Activated CD8-positive, alpha-beta memory T cell treated with anti-CD3 and anti-CD28 coated beads for 1 hour (primary cell): ENCODE measurements at regions not wholly inside any gene's neighbourhood (a gene's known extent, or its start where the extent isn't known, plus 50 kb on each side); places are given as distances from the start of the nearest gene placed in this dataset.
A peak's percentile ranks its signal among the peaks of the same experiment; 100 is the strongest.
"Not testable (repeated sequence)": the region's sequence is repeated elsewhere in the genome, so short reads cannot be mapped to it uniquely, and the experiment has no call there.

Experiments
- DNase-seq, 2 donors: peaks; one replicate each; pipeline ENCODE4 v3.0.0-alpha.2; 2020; ENCODE audit warnings: low read depth in 1 of 2; ENCODE audit errors: extremely low read depth in 1 of 2

GRCh38 chr6:26173836-26174145, 86.6 kb downstream of the HFE start:
- DNase-seq, result no peak

GRCh38 chr6:26175033-26175427, 87.8 kb downstream of the HFE start:
- no peak for DNase-seq

GRCh38 chr6:26175428-26176181, 88.4 kb downstream of the HFE start:
- DNase-seq, result no peak

- no peak for DNase-seq
Observed at GRCh38 chr6:26179675-26180074, 92.4 kb downstream of the HFE start.

- no peak for DNase-seq
Observed at GRCh38 chr6:26180346-26180745, 93.1 kb downstream of the HFE start.

GRCh38 chr6:26183237-26183580, 96.0 kb downstream of the HFE start:
- no peak for DNase-seq

- no peak for DNase-seq
Observed at GRCh38 chr6:26183581-26184366, 96.5 kb downstream of the HFE start.

- DNase-seq, result no peak
Observed at GRCh38 chr6:26184367-26184891, 97.2 kb downstream of the HFE start.

GRCh38 chr6:26185004-26185403, 97.8 kb downstream of the HFE start:
- no peak for DNase-seq

- DNase-seq, result no peak
Observed at GRCh38 chr6:26185802-26186201, 98.6 kb downstream of the HFE start.

GRCh38 chr6:26186652-26187051, 99.4 kb downstream of the HFE start:
- DNase-seq, result no peak

GRCh38 chr6:26187292-26187691, 100.1 kb downstream of the HFE start:
- no peak for DNase-seq

GRCh38 chr6:26187981-26188635, 100.9 kb downstream of the HFE start:
- DNase-seq, result no peak

- DNase-seq, result not testable (repeated sequence)
Observed at GRCh38 chr6:26191512-26191911, 104.3 kb downstream of the HFE start.

GRCh38 chr6:26193467-26194328, 106.5 kb downstream of the HFE start:
- no peak for DNase-seq

- no peak for DNase-seq
Observed at GRCh38 chr6:26194329-26194701, 107.1 kb downstream of the HFE start.

GRCh38 chr6:26194816-26195375, 107.7 kb downstream of the HFE start:
- DNase-seq, result no peak

- DNase-seq, result peak; percentile 71 to 77
Observed at GRCh38 chr6:26195376-26195923, 108.2 kb downstream of the HFE start.

- no peak for DNase-seq
Observed at GRCh38 chr6:26195924-26196845, 109.0 kb downstream of the HFE start.
